ENCODE measurements at regions not wholly inside any gene's neighbourhood (a gene's known extent, or its start where the extent isn't known, plus 50 kb on each side); places are given as distances from the start of the nearest gene placed in this dataset.

- ATAC-seq (ENCODE audit: insufficient read depth, low FRiP score): peak; percentile 15
- Histone ChIP-seq H3K36me3 (ENCODE audit: control insufficient read depth in 4 of 4, insufficient read depth in 4 of 4, low read length in 4 of 4) (no peaks in the 10 kb centered on the region), H3K27me3 (ENCODE audit: control insufficient read depth in 3 of 3, insufficient read depth in 3 of 3, low read length in 2 of 3) (peaks cover 0 to 5% (median 0%) of the 10 kb centered on the region in 3 donors), H3K27ac (ENCODE audit: low read depth in 1 of 2, low read length in 1 of 2) (no peak overlapping the region), H3K9me3 (ENCODE audit: control insufficient read depth in 4 of 4, insufficient read depth in 3 of 4, low read length in 3 of 4) (no peaks in the 10 kb centered on the region), H3K4me1 (ENCODE audit: control insufficient read depth in 5 of 5, insufficient read depth in 5 of 5, low read length in 5 of 5) (no peaks in the 10 kb centered on the region), H3K9ac (ENCODE audit: insufficient read depth in 1 of 2, low read length in 2 of 2) (no peak overlapping the region), H3K4me3 (no peak overlapping the region)
- TF ChIP-seq, protein P1, sequence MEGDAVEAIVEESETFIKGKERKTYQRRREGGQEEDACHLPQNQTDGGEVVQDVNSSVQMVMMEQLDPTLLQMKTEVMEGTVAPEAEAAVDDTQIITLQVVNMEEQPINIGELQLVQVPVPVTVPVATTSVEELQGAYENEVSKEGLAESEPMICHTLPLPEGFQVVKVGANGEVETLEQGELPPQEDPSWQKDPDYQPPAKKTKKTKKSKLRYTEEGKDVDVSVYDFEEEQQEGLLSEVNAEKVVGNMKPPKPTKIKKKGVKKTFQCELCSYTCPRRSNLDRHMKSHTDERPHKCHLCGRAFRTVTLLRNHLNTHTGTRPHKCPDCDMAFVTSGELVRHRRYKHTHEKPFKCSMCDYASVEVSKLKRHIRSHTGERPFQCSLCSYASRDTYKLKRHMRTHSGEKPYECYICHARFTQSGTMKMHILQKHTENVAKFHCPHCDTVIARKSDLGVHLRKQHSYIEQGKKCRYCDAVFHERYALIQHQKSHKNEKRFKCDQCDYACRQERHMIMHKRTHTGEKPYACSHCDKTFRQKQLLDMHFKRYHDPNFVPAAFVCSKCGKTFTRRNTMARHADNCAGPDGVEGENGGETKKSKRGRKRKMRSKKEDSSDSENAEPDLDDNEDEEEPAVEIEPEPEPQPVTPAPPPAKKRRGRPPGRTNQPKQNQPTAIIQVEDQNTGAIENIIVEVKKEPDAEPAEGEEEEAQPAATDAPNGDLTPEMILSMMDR (IDR thresholded peaks at IDR 0.05; ENCODE audit: control extremely low read depth, extremely low read depth): no peak
- WGBS, 2 donors: 72 to 91% methylated on average over 4 of the region's 4 CpGs
- no peak for DNase-seq
Measured at GRCh38 chr10:125472010-125472607, 210.9 kb downstream of the TEX36 start.

DNA sequence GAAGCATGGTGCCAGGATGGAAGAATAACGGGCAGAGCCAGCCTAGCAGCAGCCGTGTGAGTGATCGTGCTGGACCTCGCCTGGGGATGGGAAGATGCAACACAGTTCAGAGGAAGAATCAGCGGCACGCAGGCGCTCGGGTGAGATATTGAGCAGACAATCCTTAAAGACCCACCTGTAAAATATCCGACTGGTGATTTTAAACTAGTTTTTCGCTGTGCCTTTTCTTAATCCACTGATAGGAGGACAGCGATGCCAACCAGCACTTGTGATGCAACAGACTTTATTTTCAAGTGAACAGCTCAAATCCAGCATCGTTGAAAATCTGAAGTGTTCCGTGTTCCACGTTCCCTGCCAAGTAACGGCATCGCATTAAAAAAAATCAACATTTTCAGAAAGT is 214.7 kb downstream of the TEX36 start:
- H3K4me3 ChIP-seq: no peak overlapping the region

GRCh38 chr10:125466685-125467084 is 216.3 kb downstream of the TEX36 start:
- TF ChIP-seq, protein P1 (IDR thresholded peaks at IDR 0.05; ENCODE audit: control extremely low read depth, extremely low read depth): no peak
- H3K27me3 ChIP-seq (ENCODE audit: control insufficient read depth in 3 of 3, insufficient read depth in 3 of 3, low read length in 2 of 3): peaks cover 0 to 7% (median 7%) of the 10 kb centered on the region in 3 donors
- H3K27ac ChIP-seq (ENCODE audit: low read depth in 1 of 2, low read length in 1 of 2): no peak overlapping the region
- H3K9me3 ChIP-seq (ENCODE audit: control insufficient read depth in 4 of 4, insufficient read depth in 3 of 4, low read length in 3 of 4): no peaks in the 10 kb centered on the region
- DNase-seq (no peak), ATAC-seq (ENCODE audit: insufficient read depth, low FRiP score) (no peak)
- H3K4me3 ChIP-seq: no peak overlapping the region
- H3K4me1 ChIP-seq (ENCODE audit: control insufficient read depth in 5 of 5, insufficient read depth in 5 of 5, low read length in 5 of 5): no peaks in the 10 kb centered on the region
- WGBS, 2 donors: 92 to 98% methylated on average over 1 of the region's 1 CpG
- no peaks in the 10 kb centered on the region for H3K36me3 ChIP-seq (ENCODE audit: control insufficient read depth in 4 of 4, insufficient read depth in 4 of 4, low read length in 4 of 4)
- no peak overlapping the region for H3K9ac ChIP-seq (ENCODE audit: insufficient read depth in 1 of 2, low read length in 2 of 2)

More for the DNA sequence above, 214.7 kb downstream of the TEX36 start:
- H3K4me1 ChIP-seq (ENCODE audit: control insufficient read depth in 5 of 5, insufficient read depth in 5 of 5, low read length in 5 of 5): no peaks in the 10 kb centered on the region
- no peak overlapping the region for H3K9ac ChIP-seq (ENCODE audit: insufficient read depth in 1 of 2, low read length in 2 of 2)
- no peaks in the 10 kb centered on the region for H3K36me3 ChIP-seq (ENCODE audit: control insufficient read depth in 4 of 4, insufficient read depth in 4 of 4, low read length in 4 of 4)
- no peak for DNase-seq
- TF ChIP-seq, protein P1 (IDR thresholded peaks at IDR 0.05; ENCODE audit: control extremely low read depth, extremely low read depth): no peak
- WGBS, 2 donors: 81 to 91% methylated on average over 16 of the region's 16 CpGs
- no peak overlapping the region for H3K27ac ChIP-seq (ENCODE audit: low read depth in 1 of 2, low read length in 1 of 2)
- no peak for ATAC-seq (ENCODE audit: insufficient read depth, low FRiP score)
- H3K27me3 ChIP-seq (ENCODE audit: control insufficient read depth in 3 of 3, insufficient read depth in 3 of 3, low read length in 2 of 3): peaks cover 0 to 7% (median 7%) of the 10 kb centered on the region in 3 donors
- no peaks in the 10 kb centered on the region for H3K9me3 ChIP-seq (ENCODE audit: control insufficient read depth in 4 of 4, insufficient read depth in 3 of 4, low read length in 3 of 4)

- H3K4me1 ChIP-seq (ENCODE audit: control insufficient read depth in 5 of 5, insufficient read depth in 5 of 5, low read length in 5 of 5): no peaks in the 10 kb centered on the region
- H3K27me3 ChIP-seq (ENCODE audit: control insufficient read depth in 3 of 3, insufficient read depth in 3 of 3, low read length in 2 of 3): peaks cover 0 to 7% (median 7%) of the 10 kb centered on the region in 3 donors
- DNase-seq (no peak), ATAC-seq (ENCODE audit: insufficient read depth, low FRiP score) (no peak)
- no peak overlapping the region for H3K4me3 ChIP-seq
- no peak overlapping the region for H3K27ac ChIP-seq (ENCODE audit: low read depth in 1 of 2, low read length in 1 of 2)
- 80 to 87% methylated on average over 2 of the region's 2 CpGs for WGBS, 2 donors
- H3K36me3 ChIP-seq (ENCODE audit: control insufficient read depth in 4 of 4, insufficient read depth in 4 of 4, low read length in 4 of 4): no peaks in the 10 kb centered on the region
- TF ChIP-seq, protein P1 (IDR thresholded peaks at IDR 0.05; ENCODE audit: control extremely low read depth, extremely low read depth): no peak
- no peaks in the 10 kb centered on the region for H3K9me3 ChIP-seq (ENCODE audit: control insufficient read depth in 4 of 4, insufficient read depth in 3 of 4, low read length in 3 of 4)
- H3K9ac ChIP-seq (ENCODE audit: insufficient read depth in 1 of 2, low read length in 2 of 2): no peak overlapping the region
Measured at GRCh38 chr10:125462845-125463244, 220.1 kb downstream of the TEX36 start.
